Peyer's patch (tissue), 4 donors: ENCODE measurements at regions not wholly inside any gene's neighbourhood (a gene's known extent, or its start where the extent isn't known, plus 50 kb on each side); places are given as distances from the start of the nearest gene placed in this dataset.

ENCODE experiments used
- DNase-seq, 3 donors: peaks; one replicate each; pipeline ENCODE4 v3.0.0-alpha.2; 2017 to 2019
- H3K27ac ChIP-seq, 4 donors: fragments of 200-600 bp; sonication (generic); one replicate each; pipeline ENCODE4 v1.5.1; 2016 to 2019
- H3K27me3 ChIP-seq, 2 donors: fragments of 200-600 bp; sonication (generic); one replicate each; pipeline ENCODE4 v1.5.1; 2019
- H3K36me3 ChIP-seq, 3 donors: fragments of 200-600 bp; sonication (generic); one replicate each; pipeline ENCODE4 v1.5.1; 2016 to 2019
- H3K4me1 ChIP-seq, 4 donors: fragments of 200-600 bp; sonication (generic); one replicate each; pipeline ENCODE4 v1.5.1; 2016 to 2019
- H3K4me3 ChIP-seq, 4 donors: fragments of 200-600 bp; sonication (generic); 1 replicate in 3 of 4; 2 replicates in 1 of 4; pipeline ENCODE4 v1.5.1; 2016 to 2019; ENCODE audit warnings: mild to moderate bottlenecking in 1 of 4
- H3K9me3 ChIP-seq, 4 donors: fragments of 200-600 bp; sonication (generic); one replicate each; pipeline ENCODE4 v1.5.1; 2016 to 2019; ENCODE audit warnings: mild to moderate bottlenecking in 1 of 4
- POLR2A ChIP-seq, 2 donors: fragments of 450-650 bp; IDR thresholded peaks; one replicate each; pipeline ENCODE4 v1.5.1; 2017; ENCODE audit warnings: antibody characterized with exemption in 2 of 2, mild to moderate bottlenecking in 2 of 2, moderate library complexity in 2 of 2
- small RNA-seq, 2 donors: library from RNA; depleted of rRNA; stranded (forward); fragments of <200 nt; gene quantifications; one replicate each; pipeline ENCODE3, GENCODE V24; 2016
- TF ChIP-seq, protein P1 (sequence below), 6 experiments: fragments of 450-650 bp in 4 of 6; fragments of 200-600 bp in 2 of 6; sonication (generic) in 1 of 6; IDR thresholded peaks; one replicate each; pipeline ENCODE4 v1.5.1; 2017 to 2019; ENCODE audit warnings: antibody characterized with exemption in 6 of 6, mild to moderate bottlenecking in 3 of 6, moderate library complexity in 1 of 6

DNA sequence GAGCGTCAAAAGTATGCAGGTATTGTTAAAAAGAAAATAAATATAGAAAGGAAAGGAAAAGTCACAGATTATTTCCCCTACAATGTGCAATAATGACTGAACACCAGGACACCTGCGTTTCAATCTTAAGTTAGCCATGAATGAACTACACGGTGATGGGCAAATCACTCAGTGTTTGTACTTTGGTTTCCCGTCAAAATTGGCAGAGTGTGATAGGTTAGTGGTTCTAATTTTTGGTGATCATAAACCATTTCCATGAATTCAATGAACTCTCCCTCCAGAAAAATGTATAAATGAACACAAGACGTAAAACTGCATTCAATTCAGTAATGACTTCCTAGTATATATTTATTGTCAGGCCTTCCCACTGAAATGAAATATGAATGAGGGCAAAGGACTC lies 59.0 kb upstream of the ITGA1 start:
- H3K9me3 ChIP-seq: peaks cover 0 to 4% (median 0%) of the 10 kb centered on the region in 4 donors
- no peaks in the 10 kb centered on the region for H3K27me3 ChIP-seq
- no peak overlapping the region for H3K27ac ChIP-seq
- DNase-seq: no peak
- no peak overlapping the region for H3K4me3 ChIP-seq
- TF ChIP-seq, protein P1, sequence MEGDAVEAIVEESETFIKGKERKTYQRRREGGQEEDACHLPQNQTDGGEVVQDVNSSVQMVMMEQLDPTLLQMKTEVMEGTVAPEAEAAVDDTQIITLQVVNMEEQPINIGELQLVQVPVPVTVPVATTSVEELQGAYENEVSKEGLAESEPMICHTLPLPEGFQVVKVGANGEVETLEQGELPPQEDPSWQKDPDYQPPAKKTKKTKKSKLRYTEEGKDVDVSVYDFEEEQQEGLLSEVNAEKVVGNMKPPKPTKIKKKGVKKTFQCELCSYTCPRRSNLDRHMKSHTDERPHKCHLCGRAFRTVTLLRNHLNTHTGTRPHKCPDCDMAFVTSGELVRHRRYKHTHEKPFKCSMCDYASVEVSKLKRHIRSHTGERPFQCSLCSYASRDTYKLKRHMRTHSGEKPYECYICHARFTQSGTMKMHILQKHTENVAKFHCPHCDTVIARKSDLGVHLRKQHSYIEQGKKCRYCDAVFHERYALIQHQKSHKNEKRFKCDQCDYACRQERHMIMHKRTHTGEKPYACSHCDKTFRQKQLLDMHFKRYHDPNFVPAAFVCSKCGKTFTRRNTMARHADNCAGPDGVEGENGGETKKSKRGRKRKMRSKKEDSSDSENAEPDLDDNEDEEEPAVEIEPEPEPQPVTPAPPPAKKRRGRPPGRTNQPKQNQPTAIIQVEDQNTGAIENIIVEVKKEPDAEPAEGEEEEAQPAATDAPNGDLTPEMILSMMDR (IDR thresholded peaks at IDR 0.05): no peak
- no peak for TF ChIP-seq POLR2A (IDR thresholded peaks at IDR 0.05)
- H3K36me3 ChIP-seq: no peaks in the 10 kb centered on the region
- peaks cover 0 to 37% (median 10%) of the 10 kb centered on the region in 4 donors for H3K4me1 ChIP-seq

DNA sequence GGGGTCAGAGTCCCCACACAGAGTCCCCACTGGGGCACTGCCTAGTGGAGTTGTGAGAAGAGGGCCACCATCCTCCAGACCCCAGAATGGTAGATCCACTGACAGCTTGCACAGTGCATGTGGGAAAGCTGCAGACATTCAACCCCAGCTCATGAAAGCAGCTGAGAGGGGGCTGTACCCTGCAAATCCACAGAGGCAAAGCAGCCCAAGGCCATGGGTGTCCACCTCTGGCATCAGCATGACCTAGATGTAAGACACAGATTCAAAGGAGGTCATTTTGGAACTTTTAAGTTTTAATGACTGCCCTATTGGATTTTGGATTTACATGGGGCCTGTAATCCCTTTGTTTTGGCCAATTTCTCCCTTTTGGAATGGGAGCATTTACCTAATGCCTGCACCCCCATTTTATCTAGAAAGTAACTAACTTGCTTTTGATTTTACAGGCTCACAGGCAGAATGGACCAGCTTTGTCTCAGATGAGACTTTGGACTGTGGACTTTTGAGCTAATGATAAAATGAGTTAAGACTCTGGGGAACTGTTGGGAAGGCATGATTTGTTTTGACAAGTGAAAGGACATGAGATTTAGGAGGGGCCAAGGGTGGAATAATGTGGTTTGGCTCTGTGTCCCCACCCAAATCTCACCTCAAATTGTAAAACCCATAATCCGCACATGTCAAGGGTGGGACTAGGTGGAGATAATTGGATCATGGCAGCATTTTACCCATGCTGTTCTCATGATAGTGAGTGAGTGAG lies 56.3 kb upstream of the ITGA1 start:
- Histone ChIP-seq H3K9me3 (peaks cover 0 to 4% (median 0%) of the 10 kb centered on the region in 4 donors), H3K4me3 (no peak overlapping the region), H3K27ac (no peak overlapping the region), H3K27me3 (no peaks in the 10 kb centered on the region), H3K36me3 (no peaks in the 10 kb centered on the region), H3K4me1 (peaks cover 0 to 16% (median 3%) of the 10 kb centered on the region in 4 donors)
- DNase-seq: no peak
- TF ChIP-seq POLR2A (IDR thresholded peaks at IDR 0.05): no peak
- TF ChIP-seq, protein P1 (IDR thresholded peaks at IDR 0.05): no peak

GRCh38 chr5:52734557-52734956 lies 53.2 kb upstream of the ITGA1 start:
- no peaks in the 10 kb centered on the region for H3K36me3 ChIP-seq
- H3K4me3 ChIP-seq: no peak overlapping the region
- peaks cover 0 to 5% (median 0%) of the 10 kb centered on the region in 4 donors for H3K4me1 ChIP-seq
- no peaks in the 10 kb centered on the region for H3K27me3 ChIP-seq
- H3K27ac ChIP-seq: no peak overlapping the region
- TF ChIP-seq, protein P1 (IDR thresholded peaks at IDR 0.05): no peak
- TF ChIP-seq POLR2A (IDR thresholded peaks at IDR 0.05): no peak
- no peak for DNase-seq
- peaks cover 0 to 4% (median 0%) of the 10 kb centered on the region in 4 donors for H3K9me3 ChIP-seq

DNA sequence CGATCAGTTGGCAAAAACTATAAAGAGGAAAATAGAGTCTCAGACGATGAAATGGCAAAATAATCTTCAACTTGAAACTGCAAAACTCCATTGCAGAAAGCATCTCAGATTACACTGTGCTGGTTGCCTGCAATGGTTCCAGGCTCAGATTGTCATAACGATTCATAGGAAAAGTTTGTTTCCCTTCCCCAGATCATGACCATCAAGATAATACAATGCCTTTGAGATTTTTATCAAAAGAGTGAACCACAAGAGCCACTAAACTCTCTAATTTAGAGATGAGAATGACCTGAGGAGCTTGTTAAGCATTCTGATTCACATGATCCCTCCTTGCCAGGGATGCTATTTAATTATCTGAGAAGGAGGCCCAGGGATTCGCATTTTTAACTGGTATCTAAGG lies 52.6 kb upstream of the ITGA1 start:
- H3K4me3 ChIP-seq: no peak overlapping the region
- no peaks in the 10 kb centered on the region for H3K36me3 ChIP-seq
- H3K9me3 ChIP-seq: peaks cover 0 to 4% (median 0%) of the 10 kb centered on the region in 4 donors
- no peak overlapping the region for H3K27ac ChIP-seq
- H3K27me3 ChIP-seq: no peaks in the 10 kb centered on the region
- peaks cover 0 to 5% (median 0%) of the 10 kb centered on the region in 4 donors for H3K4me1 ChIP-seq
- TF ChIP-seq, protein P1 (IDR thresholded peaks at IDR 0.05): no peak
- no peak for TF ChIP-seq POLR2A (IDR thresholded peaks at IDR 0.05)
- DNase-seq: no peak

Small RNAs in the stretch of these regions (small RNA-seq; reads per million reads assigned to genes)
- gene RPS17P11: 0 reads per million in 2 donors
